ENCODE measurements at regions not wholly inside any gene's neighbourhood (a gene's known extent, or its start where the extent isn't known, plus 50 kb on each side); places are given as distances from the start of the nearest gene placed in this dataset.

- FAIRE-seq (no peak), DNase-seq (ENCODE audit: low spot score) (no peak), ATAC-seq (no peak)
- intact Hi-C loops (cut with micrococcal nuclease; ENCODE audit: unreplicated experiment) (no loop called here), in situ Hi-C loops (cut with HindIII; ENCODE audit: extremely low pct_ligation_motif_present, low pct_unique_long_range_greater_than_20kb) (no loop called here)
- Histone ChIP-seq H2AFZ (ENCODE audit: low read length) (no peak overlapping the region), H3K27ac (ENCODE audit: extremely low read length, insufficient read depth, low read length) (no peak overlapping the region), H3K79me2 (ENCODE audit: insufficient read depth, low read length) (no peaks in the 10 kb centered on the region), H3K4me1 (ENCODE audit: insufficient read depth, low read length) (no peaks in the 10 kb centered on the region), H3K27me3 (ENCODE audit: control insufficient read depth in 1 of 2, insufficient read depth in 2 of 2, low read length in 2 of 2) (no peaks in the 10 kb centered on the region), H3K4me3 (replicated peaks in 1 of 3; ENCODE audit: insufficient read depth in 1 of 3, low read depth in 2 of 3, low read length in 3 of 3) (no peak overlapping the region), H3K36me3 (replicated peaks in 1 of 2; ENCODE audit: control insufficient read depth in 1 of 2, insufficient read depth in 2 of 2, low read length in 2 of 2) (no peaks in the 10 kb centered on the region), H3K4me2 (ENCODE audit: low read depth, low read length) (no peak overlapping the region), H4K20me1 (ENCODE audit: insufficient read depth, low read length) (no peaks in the 10 kb centered on the region), H3K9me3 (ENCODE audit: low read length) (no peaks in the 10 kb centered on the region), H3K9ac (ENCODE audit: insufficient read depth, low read depth, low read length) (no peak overlapping the region)
- CTCF ChIA-PET (ENCODE audit: low intra/inter-chr PET ratio, low total read pairs), result no interaction called here
- TF ChIP-seq ZHX1 (CRISPR knock-in tag; IDR thresholded peaks at IDR 0.05; ENCODE audit: low read depth), result no peak
- no peak for TF ChIP-seq ISL2 (CRISPR knock-in tag; IDR thresholded peaks at IDR 0.05)
- no peak for TF ChIP-seq ISX (CRISPR knock-in tag; conservative IDR thresholded peaks at IDR 0.05)
- no peak for TF ChIP-seq ZNF792 (CRISPR knock-in tag; IDR thresholded peaks at IDR 0.05)
- no peak for TF ChIP-seq ZBTB34 (CRISPR knock-in tag; IDR thresholded peaks at IDR 0.05)
- no peak for TF ChIP-seq ZNF605 (CRISPR knock-in tag; IDR thresholded peaks at IDR 0.05)
- no peak for TF ChIP-seq ZNF597 (CRISPR knock-in tag; IDR thresholded peaks at IDR 0.05)
- TF ChIP-seq TP53 (CRISPR knock-in tag; conservative IDR thresholded peaks at IDR 0.05), result no peak
- no peak for TF ChIP-seq ATAD3A (CRISPR knock-in tag; IDR thresholded peaks at IDR 0.05)
- no peak for TF ChIP-seq ZNF580 (CRISPR knock-in tag; IDR thresholded peaks at IDR 0.05; ENCODE audit: borderline replicate concordance, low read depth)
- TF ChIP-seq NPAS2 (CRISPR knock-in tag; IDR thresholded peaks at IDR 0.05; ENCODE audit: borderline replicate concordance), result no peak
- no peak for TF ChIP-seq HMG20B (CRISPR knock-in tag; conservative IDR thresholded peaks at IDR 0.05)
- TF ChIP-seq NFE2L1 (CRISPR knock-in tag; IDR thresholded peaks at IDR 0.05; ENCODE audit: borderline replicate concordance), result no peak
- no peak for TF ChIP-seq ZNF343 (CRISPR knock-in tag; IDR thresholded peaks at IDR 0.05)
- no peak for TF ChIP-seq CCAR2 (optimal IDR thresholded peaks at IDR 0.05; ENCODE audit: low read depth, low read length)
- no peak for TF ChIP-seq DMAP1 (CRISPR knock-in tag; IDR thresholded peaks at IDR 0.05)
- no peak for TF ChIP-seq ZNF75D (CRISPR knock-in tag; IDR thresholded peaks at IDR 0.05; ENCODE audit: borderline replicate concordance)
- TF ChIP-seq GABPB1 (CRISPR knock-in tag; IDR thresholded peaks at IDR 0.05), result no peak
- TF ChIP-seq SNRNP70 (IDR thresholded peaks at IDR 0.05; ENCODE audit: low read depth, low read length), result no peak
- TF ChIP-seq GATA4 (IDR thresholded peaks at IDR 0.05; ENCODE audit: borderline replicate concordance, low read depth), result no peak
- BruUV-seq (replicated peaks), result no TSS peak
- POLR2A ChIA-PET, result no interaction called here
- WGBS (ENCODE audit: low lambda C conversion rate), result 0% methylated on average over 3 of the region's 3 CpGs
Measured at GRCh38 chr13:72125561-72125960, 258.6 kb upstream of the DACH1 start.
